NCI-H524 treated with DMSO at 0.1 percent for 48 hours (cell line): ENCODE measurements at regions not wholly inside any gene's neighbourhood (a gene's known extent, or its start where the extent isn't known, plus 50 kb on each side); places are given as distances from the start of the nearest gene placed in this dataset.
"Not testable (repeated sequence)": the region's sequence is repeated elsewhere in the genome, so short reads cannot be mapped to it uniquely, and the experiment has no call there.

ENCODE experiments used
- DNase-seq: peaks from one replicate; lab custom pipeline; 2025; lab: John Stamatoyannopoulos, UW

- no peak for DNase-seq
Measured at GRCh38 chr10:125455431-125455830, 227.5 kb downstream of the TEX36 start.

GRCh38 chr10:125451319-125451718 is 231.6 kb downstream of the TEX36 start:
- DNase-seq = no peak

GRCh38 chr10:125450218-125450617 is 232.7 kb downstream of the TEX36 start:
- DNase-seq = no peak

- DNase-seq = no peak
Measured at GRCh38 chr10:125449571-125449970, 233.4 kb downstream of the TEX36 start.

GRCh38 chr10:125448596-125448995 is 234.4 kb downstream of the TEX36 start:
- DNase-seq = no peak

- DNase-seq = no peak
Measured at GRCh38 chr10:125444790-125445189, 238.2 kb downstream of the TEX36 start.

GRCh38 chr10:125442856-125443540 is 240.0 kb downstream of the TEX36 start:
- no peak for DNase-seq

- no peak for DNase-seq
Measured at GRCh38 chr10:125441151-125441550, 241.8 kb downstream of the TEX36 start.

GRCh38 chr10:125431149-125431548 is 251.8 kb downstream of the TEX36 start:
- DNase-seq = no peak

- no peak for DNase-seq
Measured at GRCh38 chr10:125428054-125428453, 254.9 kb downstream of the TEX36 start.

GRCh38 chr10:125424191-125424847 is 258.6 kb downstream of the TEX36 start:
- no peak for DNase-seq

GRCh38 chr10:125423569-125423968 is 259.4 kb downstream of the TEX36 start:
- no peak for DNase-seq

GRCh38 chr10:125419831-125420230 is 259.5 kb upstream of the CTBP2 start:
- no peak for DNase-seq

- no peak for DNase-seq
Measured at GRCh38 chr10:125419146-125419545, 258.8 kb upstream of the CTBP2 start.

- no peak for DNase-seq
Measured at GRCh38 chr10:125417605-125418004, 257.2 kb upstream of the CTBP2 start.

- DNase-seq = no peak
Measured at GRCh38 chr10:125415964-125416363, 255.6 kb upstream of the CTBP2 start.

- DNase-seq = no peak
Measured at GRCh38 chr10:125415006-125415633, 254.8 kb upstream of the CTBP2 start.

- DNase-seq = no peak
Measured at GRCh38 chr10:125411724-125412123, 251.4 kb upstream of the CTBP2 start.

- DNase-seq = no peak
Measured at GRCh38 chr10:125409756-125410155, 249.4 kb upstream of the CTBP2 start.

GRCh38 chr10:125407557-125407956 is 247.2 kb upstream of the CTBP2 start:
- no peak for DNase-seq

GRCh38 chr10:125407000-125407502 is 246.7 kb upstream of the CTBP2 start:
- DNase-seq = no peak

GRCh38 chr10:125404902-125405301 is 244.5 kb upstream of the CTBP2 start:
- not testable (repeated sequence) for DNase-seq

GRCh38 chr10:125401462-125401861 is 241.1 kb upstream of the CTBP2 start:
- no peak for DNase-seq
